ENCODE measurements at regions not wholly inside any gene's neighbourhood (a gene's known extent, or its start where the extent isn't known, plus 50 kb on each side); places are given as distances from the start of the nearest gene placed in this dataset.

GRCh38 chr13:40488869-40489391, 177.5 kb downstream of the FOXO1 start:
- 99% methylated on average over 21 of the region's 21 CpGs for WGBS

GRCh38 chr13:40490086-40490758, 176.2 kb downstream of the FOXO1 start:
- H3K4me1 ChIP-seq (ENCODE audit: control insufficient read depth, insufficient read depth, low read depth, low read length): peaks cover 1% of the 10 kb centered on the region
- no peak overlapping the region for H3K4ac ChIP-seq (ENCODE audit: low read depth in 1 of 2, low read length in 2 of 2)
- H2BK15ac ChIP-seq (ENCODE audit: low read depth, poor library complexity, severe bottlenecking): no peak overlapping the region
- H3K36me3 ChIP-seq (ENCODE audit: control insufficient read depth in 1 of 2, insufficient read depth in 2 of 2, low read depth in 1 of 2, low read length in 2 of 2): no peaks in the 10 kb centered on the region
- H2BK120ac ChIP-seq (ENCODE audit: low read depth, low read length): no peak overlapping the region
- H3K4me3 ChIP-seq (ENCODE audit: insufficient read depth in 1 of 2, low read depth in 1 of 2, low read length in 2 of 2): no peak overlapping the region
- 62% methylated on average over 7 of the region's 7 CpGs for WGBS
- H2BK12ac ChIP-seq (ENCODE audit: low read length in 2 of 2): no peak overlapping the region
- no peak overlapping the region for H3K14ac ChIP-seq (ENCODE audit: low read length in 2 of 2)
- H2BK5ac ChIP-seq (ENCODE audit: low read depth, low read length, poor library complexity, severe bottlenecking): no peak overlapping the region
- DNase-seq: no peak
- peaks cover 0 to 10% of the 10 kb centered on the region in 2 experiments for H3K27me3 ChIP-seq (ENCODE audit: control insufficient read depth in 1 of 2, insufficient read depth in 1 of 2, low read length in 2 of 2)
- H4K8ac ChIP-seq (ENCODE audit: low read length): no peak overlapping the region
- H3K18ac ChIP-seq (ENCODE audit: low read depth in 1 of 2, low read length in 2 of 2): no peak overlapping the region
- H3K27ac ChIP-seq (ENCODE audit: low read length, poor library complexity, severe bottlenecking): no peak overlapping the region
- no peaks in the 10 kb centered on the region for H3K79me1 ChIP-seq (replicated peaks; ENCODE audit: low read length, poor library complexity, severe bottlenecking)
- H3K9me3 ChIP-seq (ENCODE audit: control insufficient read depth, low read length): no peaks in the 10 kb centered on the region
- no peak overlapping the region for H2AFZ ChIP-seq (ENCODE audit: low read depth, low read length)
- no peak overlapping the region for H2AK5ac ChIP-seq (ENCODE audit: low read length, severe bottlenecking)
- H3K9ac ChIP-seq (ENCODE audit: low read length): no peak overlapping the region
- no peak overlapping the region for H3K4me2 ChIP-seq (ENCODE audit: low read length, poor library complexity, severe bottlenecking)
- H3K23ac ChIP-seq (ENCODE audit: low read length in 2 of 2): no peak overlapping the region
- no peak overlapping the region for H4K91ac ChIP-seq (ENCODE audit: low read length)

More at GRCh38 chr13:40488869-40489391, 177.5 kb downstream of the FOXO1 start:
- Histone ChIP-seq H3K9me3 (ENCODE audit: control insufficient read depth, low read length) (no peaks in the 10 kb centered on the region), H3K79me1 (replicated peaks; ENCODE audit: low read length, poor library complexity, severe bottlenecking) (no peaks in the 10 kb centered on the region), H3K14ac (ENCODE audit: low read length in 2 of 2) (no peak overlapping the region), H3K27me3 (ENCODE audit: control insufficient read depth in 1 of 2, insufficient read depth in 1 of 2, low read length in 2 of 2) (peaks cover 0 to 19% of the 10 kb centered on the region in 2 experiments), H3K4me3 (ENCODE audit: insufficient read depth in 1 of 2, low read depth in 1 of 2, low read length in 2 of 2) (no peak overlapping the region), H2BK12ac (ENCODE audit: low read length in 2 of 2) (no peak overlapping the region), H4K8ac (ENCODE audit: low read length) (no peak overlapping the region), H3K18ac (ENCODE audit: low read depth in 1 of 2, low read length in 2 of 2) (no peak overlapping the region), H3K36me3 (ENCODE audit: control insufficient read depth in 1 of 2, insufficient read depth in 2 of 2, low read depth in 1 of 2, low read length in 2 of 2) (no peaks in the 10 kb centered on the region), H2BK120ac (ENCODE audit: low read depth, low read length) (no peak overlapping the region), H2BK5ac (ENCODE audit: low read depth, low read length, poor library complexity, severe bottlenecking) (no peak overlapping the region), H3K27ac (ENCODE audit: low read length, poor library complexity, severe bottlenecking) (no peak overlapping the region), H3K23ac (ENCODE audit: low read length in 2 of 2) (no peak overlapping the region), H4K91ac (ENCODE audit: low read length) (no peak overlapping the region), H2AK5ac (ENCODE audit: low read length, severe bottlenecking) (no peak overlapping the region), H2BK15ac (ENCODE audit: low read depth, poor library complexity, severe bottlenecking) (no peak overlapping the region), H2AFZ (ENCODE audit: low read depth, low read length) (no peak overlapping the region), H3K4me2 (ENCODE audit: low read length, poor library complexity, severe bottlenecking) (no peak overlapping the region), H3K9ac (ENCODE audit: low read length) (no peak overlapping the region), H3K4me1 (ENCODE audit: control insufficient read depth, insufficient read depth, low read depth, low read length) (peaks cover 1% of the 10 kb centered on the region), H3K4ac (ENCODE audit: low read depth in 1 of 2, low read length in 2 of 2) (no peak overlapping the region)
- DNase-seq: no peak

DNA sequence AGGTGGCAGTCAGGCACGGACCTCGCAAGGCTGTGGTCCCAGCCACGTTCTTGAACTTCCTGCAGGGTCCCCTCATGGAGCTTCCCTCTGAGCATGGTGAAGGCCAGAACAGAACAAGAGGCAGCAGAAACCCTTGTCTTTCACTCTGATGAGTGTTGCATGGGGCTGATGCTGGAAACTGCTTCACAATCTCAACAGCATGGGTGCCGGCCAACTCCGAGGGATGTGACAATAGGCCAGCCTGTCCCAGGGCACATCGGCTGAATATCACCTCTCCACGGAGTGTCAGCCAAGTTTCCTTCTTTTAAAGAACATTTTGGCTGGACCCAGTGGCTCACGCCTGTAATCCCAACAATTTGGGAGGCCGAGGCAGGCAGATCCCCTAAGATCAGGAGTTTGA, 173.9 kb downstream of the FOXO1 start:
- Histone ChIP-seq H2AFZ (ENCODE audit: low read depth, low read length) (no peak overlapping the region), H3K9me3 (ENCODE audit: control insufficient read depth, low read length) (no peaks in the 10 kb centered on the region), H3K27me3 (ENCODE audit: control insufficient read depth in 1 of 2, insufficient read depth in 1 of 2, low read length in 2 of 2) (peaks cover 0 to 10% of the 10 kb centered on the region in 2 experiments), H4K8ac (ENCODE audit: low read length) (no peak overlapping the region), H3K4ac (ENCODE audit: low read depth in 1 of 2, low read length in 2 of 2) (no peak overlapping the region), H2BK15ac (ENCODE audit: low read depth, poor library complexity, severe bottlenecking) (no peak overlapping the region), H3K23ac (ENCODE audit: low read length in 2 of 2) (no peak overlapping the region), H3K4me1 (ENCODE audit: control insufficient read depth, insufficient read depth, low read depth, low read length) (peaks cover 1% of the 10 kb centered on the region), H2AK5ac (ENCODE audit: low read length, severe bottlenecking) (no peak overlapping the region), H2BK5ac (ENCODE audit: low read depth, low read length, poor library complexity, severe bottlenecking) (no peak overlapping the region), H3K9ac (ENCODE audit: low read length) (no peak overlapping the region), H3K36me3 (ENCODE audit: control insufficient read depth in 1 of 2, insufficient read depth in 2 of 2, low read depth in 1 of 2, low read length in 2 of 2) (no peaks in the 10 kb centered on the region), H3K14ac (ENCODE audit: low read length in 2 of 2) (no peak overlapping the region), H4K91ac (ENCODE audit: low read length) (no peak overlapping the region), H3K79me1 (replicated peaks; ENCODE audit: low read length, poor library complexity, severe bottlenecking) (no peaks in the 10 kb centered on the region), H2BK12ac (ENCODE audit: low read length in 2 of 2) (no peak overlapping the region), H3K18ac (ENCODE audit: low read depth in 1 of 2, low read length in 2 of 2) (no peak overlapping the region), H2BK120ac (ENCODE audit: low read depth, low read length) (no peak overlapping the region), H3K4me2 (ENCODE audit: low read length, poor library complexity, severe bottlenecking) (no peak overlapping the region), H3K4me3 (ENCODE audit: insufficient read depth in 1 of 2, low read depth in 1 of 2, low read length in 2 of 2) (no peak overlapping the region), H3K27ac (ENCODE audit: low read length, poor library complexity, severe bottlenecking) (no peak overlapping the region)
- no peak for DNase-seq
- 80% methylated on average over 9 of the region's 9 CpGs for WGBS

DNA sequence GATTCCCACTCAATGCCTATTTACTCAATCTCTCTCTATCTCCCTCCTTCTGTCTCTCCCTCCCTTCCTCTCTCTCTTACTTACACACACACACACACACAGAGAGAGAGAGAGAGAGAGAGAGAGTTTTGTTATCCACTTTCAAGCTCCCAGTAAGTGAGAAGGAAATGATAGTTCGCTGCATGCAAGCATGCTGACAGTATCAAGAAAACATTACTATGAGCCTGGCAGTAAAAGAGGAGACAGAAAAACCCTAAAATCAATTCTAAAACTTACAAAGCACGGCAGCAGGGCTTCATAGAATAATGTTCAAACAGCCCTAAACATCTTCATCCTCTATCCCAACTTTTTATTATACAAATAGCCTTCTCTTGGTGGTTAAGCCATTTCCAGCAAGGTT, 171.9 kb downstream of the FOXO1 start:
- H3K4me1 ChIP-seq (ENCODE audit: control insufficient read depth, insufficient read depth, low read depth, low read length): peaks cover 1% of the 10 kb centered on the region
- no peak overlapping the region for H2BK120ac ChIP-seq (ENCODE audit: low read depth, low read length)
- 64% methylated on average over 2 of the region's 2 CpGs for WGBS
- no peak overlapping the region for H3K4me2 ChIP-seq (ENCODE audit: low read length, poor library complexity, severe bottlenecking)
- H2BK15ac ChIP-seq (ENCODE audit: low read depth, poor library complexity, severe bottlenecking): no peak overlapping the region
- no peak overlapping the region for H3K4ac ChIP-seq (ENCODE audit: low read depth in 1 of 2, low read length in 2 of 2)
- H3K9me3 ChIP-seq (ENCODE audit: control insufficient read depth, low read length): no peaks in the 10 kb centered on the region
- H2AK5ac ChIP-seq (ENCODE audit: low read length, severe bottlenecking): no peak overlapping the region
- no peak overlapping the region for H3K4me3 ChIP-seq (ENCODE audit: insufficient read depth in 1 of 2, low read depth in 1 of 2, low read length in 2 of 2)
- peak; percentile 1 for DNase-seq
- H3K9ac ChIP-seq (ENCODE audit: low read length): no peak overlapping the region
- no peaks in the 10 kb centered on the region for H3K36me3 ChIP-seq (ENCODE audit: control insufficient read depth in 1 of 2, insufficient read depth in 2 of 2, low read depth in 1 of 2, low read length in 2 of 2)
- H3K18ac ChIP-seq (ENCODE audit: low read depth in 1 of 2, low read length in 2 of 2): no peak overlapping the region
- no peak overlapping the region for H2BK12ac ChIP-seq (ENCODE audit: low read length in 2 of 2)
- H3K23ac ChIP-seq (ENCODE audit: low read length in 2 of 2): no peak overlapping the region
- H3K79me1 ChIP-seq (replicated peaks; ENCODE audit: low read length, poor library complexity, severe bottlenecking): no peaks in the 10 kb centered on the region
- no peak overlapping the region for H2BK5ac ChIP-seq (ENCODE audit: low read depth, low read length, poor library complexity, severe bottlenecking)
- no peak overlapping the region for H4K8ac ChIP-seq (ENCODE audit: low read length)
- no peak overlapping the region for H3K14ac ChIP-seq (ENCODE audit: low read length in 2 of 2)
- peaks cover 0 to 6% of the 10 kb centered on the region in 2 experiments for H3K27me3 ChIP-seq (ENCODE audit: control insufficient read depth in 1 of 2, insufficient read depth in 1 of 2, low read length in 2 of 2)
- no peak overlapping the region for H2AFZ ChIP-seq (ENCODE audit: low read depth, low read length)
- H3K27ac ChIP-seq (ENCODE audit: low read length, poor library complexity, severe bottlenecking): no peak overlapping the region
- H4K91ac ChIP-seq (ENCODE audit: low read length): no peak overlapping the region
